Psoas muscle (tissue), 7 donors: ENCODE measurements at regions not wholly inside any gene's neighbourhood (a gene's known extent, or its start where the extent isn't known, plus 50 kb on each side); places are given as distances from the start of the nearest gene placed in this dataset.

Source experiments
- ATAC-seq, 4 donors: fragments of 200-7000 bp; cut with Tn5 transposase; one replicate each; pipeline ENCODE4 v1.9.1; 2020; ENCODE audit warnings: moderate library complexity in 3 of 4, mild to moderate bottlenecking in 2 of 4
- DNase-seq, 2 donors: peaks; one replicate each; pipeline ENCODE4 v3.0.0-alpha.2; 2020
- H3K27ac ChIP-seq: fragments of 200-600 bp; one replicate; pipeline ENCODE4 v1.8.0; 2022
- H3K27me3 ChIP-seq, 3 donors: fragments of 200-600 bp in 1 of 3; one replicate each; pipeline versions ENCODE4 v1.6.1 to v1.8.0; 2013 to 2022; ENCODE audit warnings: low read length in 2 of 3, mild to moderate bottlenecking in 2 of 3, moderate library complexity in 1 of 3; ENCODE audit not compliant: insufficient read depth in 3 of 3
- H3K36me3 ChIP-seq, 2 donors: fragments of 200-600 bp in 1 of 2; one replicate each; pipeline versions ENCODE4 v1.6.1 to v1.8.0; 2013 to 2022; ENCODE audit warnings: low read depth in 1 of 2, mild to moderate bottlenecking in 1 of 2, moderate library complexity in 1 of 2; ENCODE audit not compliant: insufficient read depth in 1 of 2
- H3K4me1 ChIP-seq: fragments of 200-600 bp; one replicate; pipeline ENCODE4 v1.8.0; 2022
- H3K4me3 ChIP-seq: fragments of 200-600 bp; one replicate; pipeline ENCODE4 v1.8.0; 2022; ENCODE audit warnings: mild to moderate bottlenecking
- H3K9me3 ChIP-seq: fragments of 200-600 bp; one replicate; pipeline ENCODE4 v1.8.0; 2022
- CTCF ChIP-seq: fragments of 200-600 bp; IDR thresholded peaks from one replicate; pipeline ENCODE4 v1.8.0; 2022; ENCODE audit warnings: antibody characterized with exemption
- WGBS, 3 donors: extraction: QIAGEN DNeasy Blood & Tissue Kit; methylation state at CpG; one replicate each; pipeline versions ENCODE4 v1.1.6 to v1.1.7; 2013; 5-methylcytosine and 5-hydroxymethylcytosine counted together
- intact Hi-C, 2 donors: fragments of 100-400 bp; cut with DNase I; formaldehyde crosslinking; loops; one replicate each; pipeline versions ENCODE4 v1.11.0 to v1.14.2; 2022
- donor health status: healthy with polysubstance abuse.
- donor health status: DM: no; HTN: no; CAD: no; lungs with moderate emphysema.
- donor health status: Bipolar disorder and iron deficiency.
- donor health status: healthy.
- donor health status: DM: yes; HTN: yes; CAD: no.
- donor health status: DM: no; HTN: no; CAD: no.
- donor health status: DM: yes; HTN: yes; CAD: no.

DNA sequence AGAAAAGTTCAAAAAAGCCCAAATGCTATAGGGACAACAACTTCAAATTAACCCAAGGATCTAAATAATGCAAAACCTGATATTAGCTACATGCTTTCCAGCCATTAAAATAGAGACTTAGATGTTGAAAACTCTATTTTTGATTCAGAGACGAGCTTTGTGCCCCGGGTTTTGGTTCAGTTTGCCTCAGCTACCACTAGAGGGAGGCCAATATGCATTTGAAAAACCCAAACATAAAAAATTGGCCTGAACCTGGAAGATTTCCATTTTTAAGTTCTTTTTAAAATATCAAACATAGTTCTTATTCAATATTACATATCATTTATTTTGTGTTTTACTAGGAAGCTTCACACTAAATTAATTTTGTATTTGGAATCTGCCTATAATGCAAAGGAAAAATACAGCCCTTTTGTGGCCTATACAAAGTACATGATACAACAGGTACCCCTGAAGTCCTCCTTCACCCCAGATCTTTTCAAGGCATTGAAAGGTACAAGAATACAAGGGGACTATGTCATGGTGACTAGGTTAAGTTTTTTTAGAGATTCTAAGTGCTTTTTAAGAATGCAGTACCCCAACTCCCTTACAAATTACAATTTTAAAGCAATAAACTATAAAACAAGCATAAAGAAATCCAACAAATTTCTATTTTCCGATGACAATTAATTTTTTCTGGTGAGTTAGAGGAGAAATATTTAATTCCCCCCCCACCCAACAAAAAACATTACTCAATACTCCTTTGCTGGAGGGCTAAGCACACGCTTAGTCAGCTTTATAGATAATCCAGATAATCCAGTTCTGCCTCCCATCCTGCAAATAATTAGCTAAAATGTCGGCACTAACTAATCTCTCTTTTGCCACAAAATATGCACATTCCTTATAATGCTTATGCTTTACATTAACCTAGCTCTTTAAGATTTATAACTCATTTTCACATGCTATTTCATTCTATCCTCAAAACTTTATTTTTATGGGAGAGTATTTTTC, 97.7 kb upstream of the PTPN13 start:
- intact Hi-C loops, result loop anchor here (2.0 to 10.0 kb wide), 3 partner anchors 398 to 618 kb away; no protein-coding TSS in a partner anchor
- 24 to 34% (median 27%) methylated on average over 5 of the region's 5 CpGs for WGBS, 3 donors

GRCh38 chr4:86497131-86497530, 97.0 kb upstream of the PTPN13 start:
- WGBS, 3 donors, result 19 to 22% (median 22%) methylated on average over 2 of the region's 2 CpGs
- intact Hi-C loops, result loop anchor here (2.0 to 10.0 kb wide), 3 partner anchors 398 to 618 kb away; no protein-coding TSS in a partner anchor
- no peaks in the 10 kb centered on the region for H3K36me3 ChIP-seq
- no peak for TF ChIP-seq CTCF
- H3K27me3 ChIP-seq, result no peaks in the 10 kb centered on the region
- H3K9me3 ChIP-seq, result no peaks in the 10 kb centered on the region
- H3K27ac ChIP-seq, result no peak overlapping the region
- DNase-seq (peak in 1 of 2 donors; percentile 50), ATAC-seq (peak; percentile 96 to 99 (median 98))
- H3K4me3 ChIP-seq, result no peak overlapping the region
- peaks cover 28% of the 10 kb centered on the region for H3K4me1 ChIP-seq

More for the DNA sequence above, 97.7 kb upstream of the PTPN13 start:
- no peak for DNase-seq
- H3K27me3 ChIP-seq, result no peaks in the 10 kb centered on the region
- no peak overlapping the region for H3K27ac ChIP-seq
- H3K36me3 ChIP-seq, result no peaks in the 10 kb centered on the region
- peak in 1 of 4 donors; percentile 74 for ATAC-seq
- TF ChIP-seq CTCF, result peak; percentile 90
- no peaks in the 10 kb centered on the region for H3K9me3 ChIP-seq
- peaks cover 28% of the 10 kb centered on the region for H3K4me1 ChIP-seq
- H3K4me3 ChIP-seq, result no peak overlapping the region

- intact Hi-C loops, result loop anchor here (2.0 to 10.0 kb wide), 3 partner anchors 397 to 617 kb away; no protein-coding TSS in a partner anchor
- Histone ChIP-seq H3K36me3 (no peaks in the 10 kb centered on the region), H3K27ac (no peak overlapping the region), H3K9me3 (no peaks in the 10 kb centered on the region), H3K27me3 (no peaks in the 10 kb centered on the region), H3K4me1 (peaks cover 28% of the 10 kb centered on the region), H3K4me3 (no peak overlapping the region)
- peak; percentile 80 for TF ChIP-seq CTCF
- ATAC-seq (peak; percentile 61 to 78 (median 72)), DNase-seq (no peak)
- 26 to 34% (median 27%) methylated on average over 5 of the region's 5 CpGs for WGBS, 3 donors
Measured at GRCh38 chr4:86497980-86498862, 95.9 kb upstream of the PTPN13 start.

DNA sequence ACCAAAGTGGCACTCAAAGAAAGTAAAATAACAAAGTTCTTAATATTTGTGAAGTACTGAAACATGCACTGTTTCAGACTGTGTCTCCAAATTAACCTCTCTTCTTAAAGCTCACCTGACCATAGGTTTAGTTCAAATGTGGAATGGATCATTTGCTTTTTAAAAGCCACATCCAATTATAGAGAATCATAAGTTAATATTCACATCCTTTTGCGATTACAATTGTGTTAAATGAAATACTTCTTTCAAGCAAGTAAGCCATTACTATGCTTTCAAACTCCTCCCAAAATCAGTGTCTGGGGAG, 95.3 kb upstream of the PTPN13 start:
- intact Hi-C loops, result loop anchor here in 1 of 2 donors (10.0 kb wide), 1 partner anchor 616 kb away; no protein-coding TSS in a partner anchor
- H3K4me3 ChIP-seq, result no peak overlapping the region

More for the DNA sequence above, 95.3 kb upstream of the PTPN13 start:
- H3K36me3 ChIP-seq, result no peaks in the 10 kb centered on the region
- H3K9me3 ChIP-seq, result no peaks in the 10 kb centered on the region
- H3K4me1 ChIP-seq, result peaks cover 28% of the 10 kb centered on the region
- no peak for TF ChIP-seq CTCF
- H3K27ac ChIP-seq, result no peak overlapping the region
- 40 to 60% (median 41%) methylated on average over 1 of the region's 1 CpG for WGBS, 3 donors
- ATAC-seq, result no peak
- no peak for DNase-seq
- no peaks in the 10 kb centered on the region for H3K27me3 ChIP-seq
